Natural killer cell treated with Interleukin-12 subunit alpha and Interleukin-12 subunit beta and Interleukin-15 and Interleukin-18, amount 100 ng/mL, for 72 hours (primary cell): ENCODE measurements at regions not wholly inside any gene's neighbourhood (a gene's known extent, or its start where the extent isn't known, plus 50 kb on each side); places are given as distances from the start of the nearest gene placed in this dataset.
"Not testable (repeated sequence)": the region's sequence is repeated elsewhere in the genome, so short reads cannot be mapped to it uniquely, and the experiment has no call there.

Source experiments
- ATAC-seq, 2 donors: fragments of 150-1000 bp; cut with Tn5 transposase in 1 of 2; sonication (Bioruptor Pico), chemical (Tn5 transposase) in 1 of 2; 2 replicates each; pipeline ENCODE4 v1.10.0; 2021
- DNase-seq: peaks from one replicate; pipeline ENCODE4 v3.0.0; 2022; ENCODE audit warnings: low spot score
- H3K27ac Mint-ChIP-seq, 2 donors: 1 replicate in 1 of 2; 2 replicates in 1 of 2; pipeline ENCODE4 v1.8.0; 2022; ENCODE audit warnings: mixed read lengths in 2 of 2, mild to moderate bottlenecking in 1 of 2, moderate library complexity in 1 of 2
- H3K27me3 Mint-ChIP-seq, 2 donors: 1 replicate in 1 of 2; 2 replicates in 1 of 2; pipeline ENCODE4 v1.8.0; 2022; ENCODE audit warnings: mixed read lengths in 2 of 2
- H3K36me3 Mint-ChIP-seq: one replicate; pipeline ENCODE4 v1.8.0; 2022; ENCODE audit warnings: mixed read lengths
- H3K4me1 Mint-ChIP-seq, 2 donors: 1 replicate in 1 of 2; 2 replicates in 1 of 2; pipeline ENCODE4 v1.8.0; 2022; ENCODE audit warnings: low read depth in 2 of 2, mixed read lengths in 2 of 2, mild to moderate bottlenecking in 1 of 2
- H3K4me3 Mint-ChIP-seq: one replicate; pipeline ENCODE4 v1.8.0; 2022; ENCODE audit warnings: mixed read lengths
- H3K9me3 Mint-ChIP-seq: 2 replicates; pipeline ENCODE4 v1.8.0; 2022; ENCODE audit warnings: mixed read lengths

GRCh38 chr2:87675487-87675886 is 72.4 kb upstream of the PLGLB2 start:
- H3K27me3 Mint-ChIP-seq, ATAC-seq, H3K36me3 Mint-ChIP-seq, H3K27ac Mint-ChIP-seq, H3K4me3 Mint-ChIP-seq, H3K9me3 Mint-ChIP-seq, H3K4me1 Mint-ChIP-seq, DNase-seq: not testable (repeated sequence)

GRCh38 chr2:87677421-87677923 is 70.4 kb upstream of the PLGLB2 start:
- DNase-seq, H3K36me3 Mint-ChIP-seq, H3K27me3 Mint-ChIP-seq, ATAC-seq, H3K4me1 Mint-ChIP-seq, H3K4me3 Mint-ChIP-seq, H3K9me3 Mint-ChIP-seq, H3K27ac Mint-ChIP-seq: not testable (repeated sequence)

GRCh38 chr2:87678742-87679173 is 69.1 kb upstream of the PLGLB2 start:
- not testable (repeated sequence) for H3K36me3 Mint-ChIP-seq, H3K4me3 Mint-ChIP-seq, DNase-seq, H3K4me1 Mint-ChIP-seq, H3K9me3 Mint-ChIP-seq, H3K27me3 Mint-ChIP-seq, H3K27ac Mint-ChIP-seq
- ATAC-seq = peak; percentile 54 to 55

- not testable (repeated sequence) for DNase-seq, H3K36me3 Mint-ChIP-seq, ATAC-seq, H3K9me3 Mint-ChIP-seq, H3K4me1 Mint-ChIP-seq, H3K27me3 Mint-ChIP-seq, H3K27ac Mint-ChIP-seq, H3K4me3 Mint-ChIP-seq
Observed at GRCh38 chr2:87679950-87680349, 67.9 kb upstream of the PLGLB2 start.

- DNase-seq, H3K9me3 Mint-ChIP-seq, H3K4me1 Mint-ChIP-seq, H3K27me3 Mint-ChIP-seq, H3K4me3 Mint-ChIP-seq, ATAC-seq, H3K27ac Mint-ChIP-seq, H3K36me3 Mint-ChIP-seq: not testable (repeated sequence)
Observed at GRCh38 chr2:87680691-87681090, 67.2 kb upstream of the PLGLB2 start.

- not testable (repeated sequence) for H3K4me3 Mint-ChIP-seq, H3K36me3 Mint-ChIP-seq, H3K4me1 Mint-ChIP-seq, ATAC-seq, H3K27me3 Mint-ChIP-seq, H3K27ac Mint-ChIP-seq, H3K9me3 Mint-ChIP-seq, DNase-seq
Observed at GRCh38 chr2:87683451-87683850, 64.4 kb upstream of the PLGLB2 start.

GRCh38 chr2:87683961-87684360 is 63.9 kb upstream of the PLGLB2 start:
- H3K36me3 Mint-ChIP-seq, H3K27me3 Mint-ChIP-seq, ATAC-seq, H3K27ac Mint-ChIP-seq, H3K9me3 Mint-ChIP-seq, DNase-seq, H3K4me1 Mint-ChIP-seq, H3K4me3 Mint-ChIP-seq: not testable (repeated sequence)

- DNase-seq, H3K9me3 Mint-ChIP-seq, H3K4me1 Mint-ChIP-seq: not testable (repeated sequence)
Observed at GRCh38 chr2:87685558-87685957, 62.3 kb upstream of the PLGLB2 start.

GRCh38 chr2:87686873-87687549 is 60.9 kb upstream of the PLGLB2 start:
- not testable (repeated sequence) for H3K4me3 Mint-ChIP-seq, H3K27me3 Mint-ChIP-seq, H3K27ac Mint-ChIP-seq, H3K36me3 Mint-ChIP-seq, H3K9me3 Mint-ChIP-seq, DNase-seq, ATAC-seq, H3K4me1 Mint-ChIP-seq

More at GRCh38 chr2:87685558-87685957, 62.3 kb upstream of the PLGLB2 start:
- not testable (repeated sequence) for H3K36me3 Mint-ChIP-seq, ATAC-seq, H3K27me3 Mint-ChIP-seq, H3K27ac Mint-ChIP-seq, H3K4me3 Mint-ChIP-seq

GRCh38 chr2:87687550-87688270 is 60.2 kb upstream of the PLGLB2 start:
- not testable (repeated sequence) for H3K4me1 Mint-ChIP-seq, H3K27ac Mint-ChIP-seq, ATAC-seq, H3K4me3 Mint-ChIP-seq, H3K36me3 Mint-ChIP-seq, H3K9me3 Mint-ChIP-seq, DNase-seq, H3K27me3 Mint-ChIP-seq

GRCh38 chr2:87691899-87692592 is 55.8 kb upstream of the PLGLB2 start:
- not testable (repeated sequence) for H3K27me3 Mint-ChIP-seq, H3K36me3 Mint-ChIP-seq, H3K4me3 Mint-ChIP-seq, DNase-seq, H3K27ac Mint-ChIP-seq, H3K9me3 Mint-ChIP-seq, H3K4me1 Mint-ChIP-seq
- ATAC-seq = peak in 1 of 2 donors; percentile 54

GRCh38 chr2:87692914-87693313 is 55.0 kb upstream of the PLGLB2 start:
- H3K27ac Mint-ChIP-seq, H3K4me1 Mint-ChIP-seq, DNase-seq, ATAC-seq, H3K4me3 Mint-ChIP-seq, H3K36me3 Mint-ChIP-seq, H3K27me3 Mint-ChIP-seq, H3K9me3 Mint-ChIP-seq: not testable (repeated sequence)

- not testable (repeated sequence) for DNase-seq, H3K9me3 Mint-ChIP-seq, H3K4me3 Mint-ChIP-seq, H3K27ac Mint-ChIP-seq, H3K4me1 Mint-ChIP-seq, H3K36me3 Mint-ChIP-seq, H3K27me3 Mint-ChIP-seq
- peak in 1 of 2 donors; percentile 51 for ATAC-seq
Observed at GRCh38 chr2:87693882-87694281, 54.0 kb upstream of the PLGLB2 start.
